ENCODE measurements at regions not wholly inside any gene's neighbourhood (a gene's known extent, or its start where the extent isn't known, plus 50 kb on each side); places are given as distances from the start of the nearest gene placed in this dataset.
"Not testable (repeated sequence)": the region's sequence is repeated elsewhere in the genome, so short reads cannot be mapped to it uniquely, and the experiment has no call there.

DNA sequence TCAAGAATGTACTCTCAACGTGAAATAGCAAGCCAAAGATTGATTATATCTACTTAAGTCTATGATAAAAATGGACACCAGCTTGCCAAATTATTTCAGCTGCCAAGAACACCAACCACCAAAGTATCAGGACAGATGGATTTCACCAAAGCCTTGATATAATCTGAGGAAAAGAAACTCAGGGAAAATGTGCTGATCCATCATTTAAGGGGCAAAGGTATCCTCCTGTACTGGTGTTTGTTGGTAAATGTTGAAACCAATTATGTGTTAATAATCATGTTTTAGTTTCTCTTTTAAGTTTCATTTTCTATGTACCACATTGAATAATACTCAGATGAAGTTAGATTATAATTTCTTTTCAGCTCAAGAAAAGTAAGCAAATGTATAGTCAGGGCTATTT, 1284.3 kb upstream of the TMEM132C start:
- no peak for DNase-seq (ENCODE audit: low read depth)
- TF ChIP-seq, protein P1, sequence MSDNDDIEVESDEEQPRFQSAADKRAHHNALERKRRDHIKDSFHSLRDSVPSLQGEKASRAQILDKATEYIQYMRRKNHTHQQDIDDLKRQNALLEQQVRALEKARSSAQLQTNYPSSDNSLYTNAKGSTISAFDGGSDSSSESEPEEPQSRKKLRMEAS (IDR thresholded peaks at IDR 0.05; ENCODE audit: low read depth, low read length): no peak
- TF ChIP-seq MYC (IDR thresholded peaks at IDR 0.05; ENCODE audit: low read depth, low read length): no peak
- no peak for TF ChIP-seq POLR2A (IDR thresholded peaks at IDR 0.05; ENCODE audit: extremely low read depth, insufficient read length)
- TF ChIP-seq, protein P2, sequence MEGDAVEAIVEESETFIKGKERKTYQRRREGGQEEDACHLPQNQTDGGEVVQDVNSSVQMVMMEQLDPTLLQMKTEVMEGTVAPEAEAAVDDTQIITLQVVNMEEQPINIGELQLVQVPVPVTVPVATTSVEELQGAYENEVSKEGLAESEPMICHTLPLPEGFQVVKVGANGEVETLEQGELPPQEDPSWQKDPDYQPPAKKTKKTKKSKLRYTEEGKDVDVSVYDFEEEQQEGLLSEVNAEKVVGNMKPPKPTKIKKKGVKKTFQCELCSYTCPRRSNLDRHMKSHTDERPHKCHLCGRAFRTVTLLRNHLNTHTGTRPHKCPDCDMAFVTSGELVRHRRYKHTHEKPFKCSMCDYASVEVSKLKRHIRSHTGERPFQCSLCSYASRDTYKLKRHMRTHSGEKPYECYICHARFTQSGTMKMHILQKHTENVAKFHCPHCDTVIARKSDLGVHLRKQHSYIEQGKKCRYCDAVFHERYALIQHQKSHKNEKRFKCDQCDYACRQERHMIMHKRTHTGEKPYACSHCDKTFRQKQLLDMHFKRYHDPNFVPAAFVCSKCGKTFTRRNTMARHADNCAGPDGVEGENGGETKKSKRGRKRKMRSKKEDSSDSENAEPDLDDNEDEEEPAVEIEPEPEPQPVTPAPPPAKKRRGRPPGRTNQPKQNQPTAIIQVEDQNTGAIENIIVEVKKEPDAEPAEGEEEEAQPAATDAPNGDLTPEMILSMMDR (IDR thresholded peaks at IDR 0.05; ENCODE audit: low read depth, low read length): no peak
- H3K4me3 ChIP-seq (ENCODE audit: low read depth, low read length): no peak overlapping the region

DNA sequence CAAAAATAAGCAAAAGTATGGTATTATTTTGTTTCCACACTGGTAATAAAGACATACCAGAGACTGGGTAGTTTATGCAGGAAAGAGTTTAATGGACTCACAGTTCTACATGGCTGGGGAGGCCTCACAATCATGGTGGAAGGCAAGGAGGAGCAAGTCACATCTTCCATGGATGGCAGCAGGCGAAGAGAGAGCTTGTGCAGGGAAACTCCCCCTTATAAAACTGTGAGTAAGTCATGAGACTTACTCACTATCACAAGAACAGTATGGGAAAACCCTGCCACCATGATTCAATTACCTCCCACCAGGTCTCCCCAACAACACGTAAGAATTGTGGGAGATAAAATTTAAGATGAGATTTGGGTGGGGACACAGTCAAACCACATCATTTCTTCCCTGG, 1283.2 kb upstream of the TMEM132C start:
- H3K4me3 ChIP-seq (ENCODE audit: low read depth, low read length); DNase-seq (ENCODE audit: low read depth): not testable (repeated sequence)

DNA sequence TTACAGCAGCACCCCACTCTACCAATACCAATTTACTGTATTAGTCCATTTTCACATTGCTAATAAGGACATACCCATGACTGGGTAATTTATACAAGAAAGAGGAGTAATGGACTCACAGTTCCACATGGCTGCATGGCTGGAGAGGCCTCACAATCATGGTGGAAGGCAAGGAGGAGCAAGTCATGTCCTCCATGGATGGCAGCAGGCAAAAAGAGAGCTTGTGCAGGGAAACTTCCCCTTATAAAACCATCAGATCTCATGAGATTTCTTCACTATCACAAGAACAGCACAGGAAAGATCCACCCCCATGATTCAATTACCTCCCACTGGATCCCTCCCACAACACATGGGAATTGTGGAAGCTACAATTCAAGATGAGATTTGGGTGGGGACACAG, 1281.3 kb upstream of the TMEM132C start:
- H3K4me3 ChIP-seq (ENCODE audit: low read depth, low read length); DNase-seq (ENCODE audit: low read depth): not testable (repeated sequence)

DNA sequence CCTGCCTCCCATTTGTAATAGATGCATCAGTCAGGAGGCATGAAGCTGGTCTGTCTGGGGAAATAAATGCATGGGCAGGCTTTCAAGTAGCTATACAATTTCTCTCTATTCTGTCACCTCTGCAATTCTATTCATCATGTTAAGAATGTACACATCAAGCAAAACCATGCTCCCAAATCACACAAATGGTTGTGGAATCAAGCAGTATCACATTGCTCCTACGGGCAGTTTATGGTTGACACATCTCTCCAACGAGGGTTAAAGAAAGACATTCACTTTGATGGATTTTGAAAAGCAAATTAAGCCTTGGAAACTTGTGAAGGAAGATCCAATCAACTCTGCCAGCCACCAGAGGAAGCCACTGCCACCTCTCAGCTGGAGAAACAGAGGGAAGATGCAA, 1277.4 kb upstream of the TMEM132C start:
- no peak overlapping the region for H3K4me3 ChIP-seq (ENCODE audit: low read depth, low read length)
- TF ChIP-seq, protein P2 (IDR thresholded peaks at IDR 0.05; ENCODE audit: low read depth, low read length): no peak
- TF ChIP-seq, protein P1 (IDR thresholded peaks at IDR 0.05; ENCODE audit: low read depth, low read length): no peak
- TF ChIP-seq POLR2A (IDR thresholded peaks at IDR 0.05; ENCODE audit: extremely low read depth, insufficient read length) (no peak), MYC (IDR thresholded peaks at IDR 0.05; ENCODE audit: low read depth, low read length) (no peak)
- DNase-seq (ENCODE audit: low read depth): no peak

DNA sequence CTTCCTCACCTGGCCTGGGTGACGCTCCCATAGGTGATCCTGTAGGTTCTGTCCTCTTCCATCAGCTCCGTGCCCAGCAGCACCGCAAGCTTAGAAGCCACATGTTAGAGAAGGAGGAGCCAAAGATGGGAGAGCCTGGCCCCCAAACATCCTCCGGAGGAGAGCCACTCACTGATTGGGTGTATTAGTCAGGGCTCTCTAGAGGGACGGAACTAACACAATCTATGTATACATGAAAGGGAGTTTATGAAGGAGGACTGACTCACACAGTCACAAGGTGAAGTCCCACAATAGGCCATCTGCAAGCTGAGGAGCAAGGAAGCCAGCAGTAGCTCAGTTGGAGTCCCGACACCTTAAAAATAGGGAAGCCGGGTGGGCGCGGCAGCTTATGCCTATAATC, 1273.1 kb upstream of the TMEM132C start:
- DNase-seq (ENCODE audit: low read depth): no peak
- H3K4me3 ChIP-seq (ENCODE audit: low read depth, low read length): no peak overlapping the region
- no peak for TF ChIP-seq MYC (IDR thresholded peaks at IDR 0.05; ENCODE audit: low read depth, low read length)
- TF ChIP-seq POLR2A (IDR thresholded peaks at IDR 0.05; ENCODE audit: extremely low read depth, insufficient read length): no peak
- TF ChIP-seq, protein P2 (IDR thresholded peaks at IDR 0.05; ENCODE audit: low read depth, low read length): no peak
- TF ChIP-seq, protein P1 (IDR thresholded peaks at IDR 0.05; ENCODE audit: low read depth, low read length): no peak

DNA sequence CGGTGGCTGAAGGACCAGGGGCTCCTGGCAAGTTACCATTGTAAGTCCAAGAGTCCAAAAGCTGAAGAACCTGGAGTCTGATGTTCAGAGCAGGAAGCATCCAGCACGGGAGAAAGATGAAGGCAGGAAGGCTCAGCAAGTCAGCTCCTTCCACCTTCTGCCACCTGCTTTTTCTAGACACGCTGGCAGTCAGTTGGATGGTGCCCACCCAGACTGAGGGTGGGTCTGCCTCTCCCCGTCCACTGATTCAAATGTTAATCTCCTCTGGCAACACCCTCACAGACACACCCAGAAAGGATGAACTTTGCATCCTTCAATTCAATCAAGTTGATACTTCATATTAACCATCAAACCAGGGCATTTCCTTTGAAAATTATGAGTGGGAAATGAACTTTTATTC, 1272.4 kb upstream of the TMEM132C start:
- no peak for DNase-seq (ENCODE audit: low read depth)
- TF ChIP-seq MYC (IDR thresholded peaks at IDR 0.05; ENCODE audit: low read depth, low read length): no peak
- TF ChIP-seq, protein P1 (IDR thresholded peaks at IDR 0.05; ENCODE audit: low read depth, low read length): no peak
- TF ChIP-seq, protein P2 (IDR thresholded peaks at IDR 0.05; ENCODE audit: low read depth, low read length): no peak
- no peak for TF ChIP-seq POLR2A (IDR thresholded peaks at IDR 0.05; ENCODE audit: extremely low read depth, insufficient read length)
- H3K4me3 ChIP-seq (ENCODE audit: low read depth, low read length): no peak overlapping the region

DNA sequence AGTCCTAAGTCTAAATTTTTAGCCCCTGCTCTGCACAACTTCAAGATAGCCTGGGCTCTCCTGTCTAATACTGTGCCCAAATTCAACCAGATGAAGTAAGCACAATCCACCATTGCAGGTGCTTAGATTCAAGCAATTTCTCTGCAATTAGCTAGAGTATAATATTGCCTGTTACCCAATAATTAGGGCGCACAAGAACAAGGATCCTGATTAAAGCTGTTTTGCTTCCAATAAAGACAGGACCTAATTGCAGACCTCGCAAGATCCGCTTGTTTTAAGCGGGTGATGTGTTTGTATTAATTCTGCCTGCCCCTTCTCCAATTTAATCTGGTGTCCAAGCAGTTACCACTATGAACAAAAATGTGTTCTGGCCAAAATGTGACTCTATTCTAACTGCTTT, 1268.9 kb upstream of the TMEM132C start:
- no peak for DNase-seq (ENCODE audit: low read depth)
- H3K4me3 ChIP-seq (ENCODE audit: low read depth, low read length): no peak overlapping the region
- TF ChIP-seq, protein P2 (IDR thresholded peaks at IDR 0.05; ENCODE audit: low read depth, low read length): no peak
- TF ChIP-seq, protein P1 (IDR thresholded peaks at IDR 0.05; ENCODE audit: low read depth, low read length): no peak
- no peak for TF ChIP-seq POLR2A (IDR thresholded peaks at IDR 0.05; ENCODE audit: extremely low read depth, insufficient read length)
- TF ChIP-seq MYC (IDR thresholded peaks at IDR 0.05; ENCODE audit: low read depth, low read length): no peak
